Liver (tissue), 8 donors: ENCODE measurements at regions not wholly inside any gene's neighbourhood (a gene's known extent, or its start where the extent isn't known, plus 50 kb on each side); places are given as distances from the start of the nearest gene placed in this dataset.

Experiments used
- DNase-seq: peaks from one replicate; pipeline ENCODE4 v3.0.0-alpha.2; 2017; ENCODE audit warnings: low spot score
- H3K27ac ChIP-seq, 2 donors: one replicate each; pipeline ENCODE4 v1.7.0; 2013; ENCODE audit warnings: inconsistent platforms in 2 of 2, low read length in 2 of 2, control low read depth in 1 of 2, low read depth in 1 of 2, mild to moderate bottlenecking in 1 of 2
- H3K27me3 ChIP-seq, 4 donors: one replicate each; pipeline versions ENCODE4 v1.6.1 to v1.7.0; 2013; ENCODE audit warnings: low read length in 3 of 4, inconsistent platforms in 1 of 4, mild to moderate bottlenecking in 1 of 4, moderate library complexity in 1 of 4; ENCODE audit not compliant: control insufficient read depth in 4 of 4, insufficient read depth in 4 of 4
- H3K36me3 ChIP-seq, 4 donors: one replicate each; pipeline versions ENCODE4 v1.6.1 to v1.7.0; 2013; ENCODE audit warnings: low read length in 3 of 4, mild to moderate bottlenecking in 3 of 4, low read depth in 1 of 4, moderate library complexity in 1 of 4; ENCODE audit not compliant: control insufficient read depth in 4 of 4, insufficient read depth in 3 of 4
- H3K4me1 ChIP-seq, 4 donors: one replicate each; pipeline versions ENCODE4 v1.6.1 to v1.7.0; 2013; ENCODE audit warnings: low read length in 3 of 4, mild to moderate bottlenecking in 3 of 4, moderate library complexity in 1 of 4; ENCODE audit not compliant: control insufficient read depth in 4 of 4, insufficient read depth in 4 of 4
- H3K4me3 ChIP-seq, 3 donors: one replicate each; pipeline versions ENCODE4 v1.6.1 to v1.7.0; 2013; ENCODE audit warnings: low read length in 3 of 3, control low read depth in 1 of 3, low read depth in 1 of 3, mild to moderate bottlenecking in 1 of 3
- H3K9ac ChIP-seq, 2 donors: one replicate each; pipeline ENCODE4 v1.7.0; 2013; ENCODE audit warnings: low read length in 2 of 2, mild to moderate bottlenecking in 2 of 2, moderate library complexity in 2 of 2, control low read depth in 1 of 2, low read depth in 1 of 2
- H3K9me3 ChIP-seq, 4 donors: one replicate each; pipeline versions ENCODE4 v1.6.1 to v1.7.0; 2013; ENCODE audit warnings: low read length in 3 of 4; ENCODE audit not compliant: control insufficient read depth in 4 of 4
- EGR1 ChIP-seq, 2 donors: IDR thresholded peaks; 2 replicates each; pipeline ENCODE4 v1.6.1; 2016 to 2018; ENCODE audit warnings: antibody characterized with exemption in 2 of 2, low read depth in 2 of 2
- FOXA1 ChIP-seq: IDR thresholded peaks from 2 replicates; pipeline ENCODE4 v1.6.1; 2016; ENCODE audit warnings: antibody characterized with exemption
- FOXA2 ChIP-seq: IDR thresholded peaks from 2 replicates; pipeline ENCODE4 v1.6.1; 2016; ENCODE audit warnings: antibody characterized with exemption
- GABPA ChIP-seq, 2 donors: IDR thresholded peaks in 1 of 2; conservative IDR thresholded peaks in 1 of 2; 2 replicates each; pipeline ENCODE4 v1.6.1; 2016; ENCODE audit warnings: antibody characterized with exemption in 2 of 2, mild to moderate bottlenecking in 1 of 2, moderate library complexity in 1 of 2
- HNF4A ChIP-seq, 2 donors: conservative IDR thresholded peaks; 2 replicates each; pipeline ENCODE4 v1.6.1; 2016; ENCODE audit warnings: antibody characterized with exemption in 2 of 2, mild to moderate bottlenecking in 2 of 2
- HNF4G ChIP-seq: IDR thresholded peaks from 2 replicates; pipeline ENCODE4 v1.6.1; 2016; ENCODE audit warnings: antibody characterized with exemption
- JUND ChIP-seq, 2 donors: IDR thresholded peaks; 2 replicates each; pipeline ENCODE4 v1.6.1; 2016; ENCODE audit warnings: antibody characterized with exemption in 2 of 2
- NR2F2 ChIP-seq: IDR thresholded peaks from 2 replicates; pipeline ENCODE4 v1.6.1; 2016; ENCODE audit warnings: antibody characterized with exemption
- RAD21 ChIP-seq, 2 donors: IDR thresholded peaks; 2 replicates each; pipeline ENCODE4 v1.6.1; 2016; ENCODE audit warnings: antibody characterized with exemption in 2 of 2, mild to moderate bottlenecking in 2 of 2
- RXRA ChIP-seq, 2 donors: IDR thresholded peaks; 2 replicates each; pipeline ENCODE4 v1.6.1; 2017 to 2018; ENCODE audit warnings: antibody characterized with exemption in 2 of 2, mild to moderate bottlenecking in 1 of 2
- WGBS: extraction: QIAGEN DNeasy Blood & Tissue Kit; methylation state at CpG from one replicate; pipeline ENCODE4 v1.1.7; 2013; 5-methylcytosine and 5-hydroxymethylcytosine counted together
- TF ChIP-seq, protein P1 (sequence below): IDR thresholded peaks from 2 replicates; pipeline ENCODE4 v1.6.1; 2016; ENCODE audit warnings: antibody characterized with exemption
- TF ChIP-seq, protein P2 (sequence below): IDR thresholded peaks from 2 replicates; pipeline ENCODE4 v1.6.1; 2016; ENCODE audit warnings: antibody characterized with exemption, mild to moderate bottlenecking
- TF ChIP-seq, protein P3 (sequence below): IDR thresholded peaks from 2 replicates; pipeline ENCODE4 v1.6.1; 2016; ENCODE audit warnings: antibody characterized with exemption
- TF ChIP-seq, protein P4 (sequence below): fragments of 150-350 bp; IDR thresholded peaks from 2 replicates; pipeline ENCODE4 v1.5.1; 2017; ENCODE audit warnings: improper control_type of control experiment, low read depth, low read length; ENCODE audit not compliant: missing input control
- donor health status: healthy.
- donor health status: healthy.
- donor health status: healthy.
- donor health status: healthy.
- donor health status: healthy.

DNA sequence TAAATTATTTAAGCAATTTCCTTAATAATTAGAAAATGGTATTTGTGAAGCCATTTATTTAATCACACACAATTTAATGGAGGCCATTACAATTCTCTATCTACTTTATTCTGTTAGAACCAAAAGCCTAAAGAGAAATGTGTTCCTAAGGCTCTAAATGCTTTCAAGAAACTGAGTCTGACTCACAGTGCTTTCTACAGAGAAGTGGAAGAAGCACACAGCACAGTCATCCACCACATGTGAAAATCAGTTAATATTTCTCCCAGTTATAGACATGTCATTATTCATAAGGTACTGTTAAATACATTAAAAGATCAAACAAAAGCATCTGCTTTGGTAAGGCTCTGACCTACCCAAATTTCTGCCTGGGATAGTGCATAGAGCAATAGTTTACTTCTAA, 214.4 kb downstream of the ALDH8A1 start:
- Histone ChIP-seq H3K4me1 (no peaks in the 10 kb centered on the region), H3K36me3 (no peaks in the 10 kb centered on the region), H3K9me3 (no peaks in the 10 kb centered on the region), H3K4me3 (no peak overlapping the region), H3K27me3 (no peaks in the 10 kb centered on the region), H3K9ac (no peak overlapping the region), H3K27ac (no peak overlapping the region)
- no peak for DNase-seq
- TF ChIP-seq FOXA1 (no peak), RXRA (IDR thresholded peaks at IDR 0.05) (no peak), FOXA2 (no peak), EGR1 (IDR thresholded peaks at IDR 0.05; ENCODE audit: low read depth in 2 of 2) (no peak), NR2F2 (no peak)
- TF ChIP-seq, protein P1, sequence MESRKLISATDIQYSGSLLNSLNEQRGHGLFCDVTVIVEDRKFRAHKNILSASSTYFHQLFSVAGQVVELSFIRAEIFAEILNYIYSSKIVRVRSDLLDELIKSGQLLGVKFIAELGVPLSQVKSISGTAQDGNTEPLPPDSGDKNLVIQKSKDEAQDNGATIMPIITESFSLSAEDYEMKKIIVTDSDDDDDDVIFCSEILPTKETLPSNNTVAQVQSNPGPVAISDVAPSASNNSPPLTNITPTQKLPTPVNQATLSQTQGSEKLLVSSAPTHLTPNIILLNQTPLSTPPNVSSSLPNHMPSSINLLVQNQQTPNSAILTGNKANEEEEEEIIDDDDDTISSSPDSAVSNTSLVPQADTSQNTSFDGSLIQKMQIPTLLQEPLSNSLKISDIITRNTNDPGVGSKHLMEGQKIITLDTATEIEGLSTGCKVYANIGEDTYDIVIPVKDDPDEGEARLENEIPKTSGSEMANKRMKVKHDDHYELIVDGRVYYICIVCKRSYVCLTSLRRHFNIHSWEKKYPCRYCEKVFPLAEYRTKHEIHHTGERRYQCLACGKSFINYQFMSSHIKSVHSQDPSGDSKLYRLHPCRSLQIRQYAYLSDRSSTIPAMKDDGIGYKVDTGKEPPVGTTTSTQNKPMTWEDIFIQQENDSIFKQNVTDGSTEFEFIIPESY: no peak
- TF ChIP-seq, protein P2, sequence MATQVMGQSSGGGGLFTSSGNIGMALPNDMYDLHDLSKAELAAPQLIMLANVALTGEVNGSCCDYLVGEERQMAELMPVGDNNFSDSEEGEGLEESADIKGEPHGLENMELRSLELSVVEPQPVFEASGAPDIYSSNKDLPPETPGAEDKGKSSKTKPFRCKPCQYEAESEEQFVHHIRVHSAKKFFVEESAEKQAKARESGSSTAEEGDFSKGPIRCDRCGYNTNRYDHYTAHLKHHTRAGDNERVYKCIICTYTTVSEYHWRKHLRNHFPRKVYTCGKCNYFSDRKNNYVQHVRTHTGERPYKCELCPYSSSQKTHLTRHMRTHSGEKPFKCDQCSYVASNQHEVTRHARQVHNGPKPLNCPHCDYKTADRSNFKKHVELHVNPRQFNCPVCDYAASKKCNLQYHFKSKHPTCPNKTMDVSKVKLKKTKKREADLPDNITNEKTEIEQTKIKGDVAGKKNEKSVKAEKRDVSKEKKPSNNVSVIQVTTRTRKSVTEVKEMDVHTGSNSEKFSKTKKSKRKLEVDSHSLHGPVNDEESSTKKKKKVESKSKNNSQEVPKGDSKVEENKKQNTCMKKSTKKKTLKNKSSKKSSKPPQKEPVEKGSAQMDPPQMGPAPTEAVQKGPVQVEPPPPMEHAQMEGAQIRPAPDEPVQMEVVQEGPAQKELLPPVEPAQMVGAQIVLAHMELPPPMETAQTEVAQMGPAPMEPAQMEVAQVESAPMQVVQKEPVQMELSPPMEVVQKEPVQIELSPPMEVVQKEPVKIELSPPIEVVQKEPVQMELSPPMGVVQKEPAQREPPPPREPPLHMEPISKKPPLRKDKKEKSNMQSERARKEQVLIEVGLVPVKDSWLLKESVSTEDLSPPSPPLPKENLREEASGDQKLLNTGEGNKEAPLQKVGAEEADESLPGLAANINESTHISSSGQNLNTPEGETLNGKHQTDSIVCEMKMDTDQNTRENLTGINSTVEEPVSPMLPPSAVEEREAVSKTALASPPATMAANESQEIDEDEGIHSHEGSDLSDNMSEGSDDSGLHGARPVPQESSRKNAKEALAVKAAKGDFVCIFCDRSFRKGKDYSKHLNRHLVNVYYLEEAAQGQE: no peak
- TF ChIP-seq, protein P3, sequence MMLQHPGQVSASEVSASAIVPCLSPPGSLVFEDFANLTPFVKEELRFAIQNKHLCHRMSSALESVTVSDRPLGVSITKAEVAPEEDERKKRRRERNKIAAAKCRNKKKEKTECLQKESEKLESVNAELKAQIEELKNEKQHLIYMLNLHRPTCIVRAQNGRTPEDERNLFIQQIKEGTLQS: no peak

- Histone ChIP-seq H3K9me3 (no peaks in the 10 kb centered on the region), H3K27ac (no peak overlapping the region), H3K27me3 (no peaks in the 10 kb centered on the region), H3K4me3 (no peak overlapping the region), H3K4me1 (no peaks in the 10 kb centered on the region), H3K36me3 (no peaks in the 10 kb centered on the region), H3K9ac (no peak overlapping the region)
- TF ChIP-seq, protein P2: no peak
- TF ChIP-seq RXRA (IDR thresholded peaks at IDR 0.05) (no peak), HNF4G (no peak), RAD21 (IDR thresholded peaks at IDR 0.05) (no peak), FOXA1 (no peak), GABPA (IDR thresholded peaks at IDR 0.05 in 1 of 2, conservative IDR thresholded peaks at IDR 0.05 in 1 of 2) (no peak), JUND (IDR thresholded peaks at IDR 0.05) (no peak), FOXA2 (no peak), HNF4A (conservative IDR thresholded peaks at IDR 0.05) (no peak), EGR1 (IDR thresholded peaks at IDR 0.05; ENCODE audit: low read depth in 2 of 2) (no peak)
- TF ChIP-seq, protein P4, sequence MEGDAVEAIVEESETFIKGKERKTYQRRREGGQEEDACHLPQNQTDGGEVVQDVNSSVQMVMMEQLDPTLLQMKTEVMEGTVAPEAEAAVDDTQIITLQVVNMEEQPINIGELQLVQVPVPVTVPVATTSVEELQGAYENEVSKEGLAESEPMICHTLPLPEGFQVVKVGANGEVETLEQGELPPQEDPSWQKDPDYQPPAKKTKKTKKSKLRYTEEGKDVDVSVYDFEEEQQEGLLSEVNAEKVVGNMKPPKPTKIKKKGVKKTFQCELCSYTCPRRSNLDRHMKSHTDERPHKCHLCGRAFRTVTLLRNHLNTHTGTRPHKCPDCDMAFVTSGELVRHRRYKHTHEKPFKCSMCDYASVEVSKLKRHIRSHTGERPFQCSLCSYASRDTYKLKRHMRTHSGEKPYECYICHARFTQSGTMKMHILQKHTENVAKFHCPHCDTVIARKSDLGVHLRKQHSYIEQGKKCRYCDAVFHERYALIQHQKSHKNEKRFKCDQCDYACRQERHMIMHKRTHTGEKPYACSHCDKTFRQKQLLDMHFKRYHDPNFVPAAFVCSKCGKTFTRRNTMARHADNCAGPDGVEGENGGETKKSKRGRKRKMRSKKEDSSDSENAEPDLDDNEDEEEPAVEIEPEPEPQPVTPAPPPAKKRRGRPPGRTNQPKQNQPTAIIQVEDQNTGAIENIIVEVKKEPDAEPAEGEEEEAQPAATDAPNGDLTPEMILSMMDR: no peak
- TF ChIP-seq, protein P3: no peak
- TF ChIP-seq, protein P1: no peak
- 57% methylated on average over 6 of the region's 6 CpGs for WGBS
- no peak for DNase-seq
These were observed 215.5 kb downstream of the ALDH8A1 start for GRCh38 chr6:134734312-134734869.
